Gastrocnemius medialis (tissue), 4 donors: ENCODE measurements at regions not wholly inside any gene's neighbourhood (a gene's known extent, or its start where the extent isn't known, plus 50 kb on each side); places are given as distances from the start of the nearest gene placed in this dataset.

ENCODE experiments used
- POLR2A ChIP-seq, 2 donors: fragments of 450-650 bp; IDR thresholded peaks; one replicate each; pipeline ENCODE4 v1.6.1; 2017; ENCODE audit warnings: antibody characterized with exemption in 2 of 2, mild to moderate bottlenecking in 2 of 2, moderate library complexity in 2 of 2
- TF ChIP-seq, protein P1 (sequence below), 5 experiments: fragments of 450-650 bp in 3 of 5; fragments of 200-600 bp in 2 of 5; sonication (generic) in 2 of 5; IDR thresholded peaks in 4 of 5; conservative IDR thresholded peaks in 1 of 5; 1 replicate in 4 of 5; 2 replicates in 1 of 5; pipeline ENCODE4 v1.5.1; 2016 to 2019; ENCODE audit warnings: antibody characterized with exemption in 5 of 5, mild to moderate bottlenecking in 3 of 5, moderate library complexity in 3 of 5

DNA sequence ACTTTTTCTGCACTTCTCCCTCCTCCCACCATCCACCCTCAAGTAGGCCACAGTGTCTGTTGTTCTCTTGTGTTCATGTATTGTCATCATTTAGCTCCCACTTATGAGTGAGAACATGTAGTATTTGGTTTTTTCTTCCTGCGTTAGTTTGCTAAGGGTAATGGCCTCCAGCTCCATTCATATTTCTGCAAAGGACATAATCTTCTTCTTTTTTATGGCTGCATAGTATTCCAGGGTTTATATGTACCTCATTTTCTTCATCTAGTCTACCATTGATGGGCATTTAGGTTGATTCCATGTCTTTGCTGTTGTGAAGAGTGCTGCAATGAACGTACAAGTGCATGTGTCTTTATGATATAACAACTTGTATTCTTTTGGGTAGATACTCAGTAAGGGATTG lies 230.4 kb downstream of the ARL4A start:
- TF ChIP-seq, protein P1, sequence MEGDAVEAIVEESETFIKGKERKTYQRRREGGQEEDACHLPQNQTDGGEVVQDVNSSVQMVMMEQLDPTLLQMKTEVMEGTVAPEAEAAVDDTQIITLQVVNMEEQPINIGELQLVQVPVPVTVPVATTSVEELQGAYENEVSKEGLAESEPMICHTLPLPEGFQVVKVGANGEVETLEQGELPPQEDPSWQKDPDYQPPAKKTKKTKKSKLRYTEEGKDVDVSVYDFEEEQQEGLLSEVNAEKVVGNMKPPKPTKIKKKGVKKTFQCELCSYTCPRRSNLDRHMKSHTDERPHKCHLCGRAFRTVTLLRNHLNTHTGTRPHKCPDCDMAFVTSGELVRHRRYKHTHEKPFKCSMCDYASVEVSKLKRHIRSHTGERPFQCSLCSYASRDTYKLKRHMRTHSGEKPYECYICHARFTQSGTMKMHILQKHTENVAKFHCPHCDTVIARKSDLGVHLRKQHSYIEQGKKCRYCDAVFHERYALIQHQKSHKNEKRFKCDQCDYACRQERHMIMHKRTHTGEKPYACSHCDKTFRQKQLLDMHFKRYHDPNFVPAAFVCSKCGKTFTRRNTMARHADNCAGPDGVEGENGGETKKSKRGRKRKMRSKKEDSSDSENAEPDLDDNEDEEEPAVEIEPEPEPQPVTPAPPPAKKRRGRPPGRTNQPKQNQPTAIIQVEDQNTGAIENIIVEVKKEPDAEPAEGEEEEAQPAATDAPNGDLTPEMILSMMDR (IDR thresholded peaks at IDR 0.05 in 4 of 5, conservative IDR thresholded peaks at IDR 0.05 in 1 of 5): no peak
- TF ChIP-seq POLR2A (IDR thresholded peaks at IDR 0.05): no peak
